B cell (primary cell): ENCODE measurements at regions not wholly inside any gene's neighbourhood (a gene's known extent, or its start where the extent isn't known, plus 50 kb on each side); places are given as distances from the start of the nearest gene placed in this dataset.

Source experiments
- ATAC-seq: fragments of 200-7000 bp; cut with Tn5 transposase; one replicate; pipeline ENCODE4 v1.10.0; 2021; ENCODE audit warnings: low read depth, mild to moderate bottlenecking, moderate number of reproducible peaks, moderate library complexity
- CTCF ChIA-PET: fragments of 350-600 bp; sonication (Branson Sonifier 250); formaldehyde crosslinking; loops from one replicate; lab custom pipeline; 2021; ENCODE audit warnings: antibody characterized with exemption, inconsistent platforms; lab: Charles Lee
- POLR2A ChIA-PET: fragments of 350-600 bp; sonication (Branson Sonifier 250); formaldehyde crosslinking; loops from one replicate; lab custom pipeline; 2021; ENCODE audit warnings: antibody characterized with exemption; lab: Charles Lee
- DNase-seq: peaks from one replicate; pipeline ENCODE4 v3.0.0; 2013
- H2AFZ ChIP-seq: 2 replicates; pipeline ENCODE4 v1.6.1; 2012; ENCODE audit warnings: mild to moderate bottlenecking, low read depth, low read length; ENCODE audit not compliant: insufficient read depth, poor library complexity, severe bottlenecking
- H3K27ac ChIP-seq, 2 donors: 1 replicate in 1 of 2; 2 replicates in 1 of 2; pipeline ENCODE4 v1.5.1; 2012 to 2013; ENCODE audit warnings: low read length in 2 of 2, mild to moderate bottlenecking in 2 of 2, moderate library complexity in 1 of 2
- H3K27me3 ChIP-seq, 4 experiments: fragments of 200-600 bp in 1 of 4; sonication (generic) in 1 of 4; replicated peaks in 1 of 4; 1 replicate in 2 of 4; 2 replicates in 2 of 4; pipeline versions ENCODE4 v1.6.1 to v1.7.0; 2013 to 2016; ENCODE audit warnings: low read length in 3 of 4, mild to moderate bottlenecking in 2 of 4, mixed read lengths in 1 of 4, moderate library complexity in 1 of 4; ENCODE audit not compliant: insufficient read depth in 4 of 4, control insufficient read depth in 3 of 4; ENCODE audit errors: control extremely low read depth in 1 of 4
- H3K36me3 ChIP-seq, 2 experiments: replicated peaks in 1 of 2; 1 replicate in 1 of 2; 2 replicates in 1 of 2; pipeline versions ENCODE4 v1.6.1 to v1.7.1; 2013; ENCODE audit warnings: low read length in 1 of 2; ENCODE audit not compliant: insufficient read depth in 2 of 2, control insufficient read depth in 1 of 2; ENCODE audit errors: control extremely low read depth in 1 of 2, extremely low read depth in 1 of 2
- H3K4me1 ChIP-seq, 2 donors: fragments of 200-600 bp in 1 of 2; sonication (generic) in 1 of 2; 1 replicate in 1 of 2; 2 replicates in 1 of 2; pipeline versions ENCODE4 v1.5.1 to v1.6.1; 2013 to 2017; ENCODE audit warnings: low read length in 2 of 2; ENCODE audit not compliant: control insufficient read depth in 2 of 2, insufficient read depth in 2 of 2
- H3K4me2 ChIP-seq: replicated peaks from 2 replicates; pipeline ENCODE3; 2012; ENCODE audit warnings: mild to moderate bottlenecking, low read depth, low read length; ENCODE audit not compliant: poor library complexity, severe bottlenecking
- H3K4me3 ChIP-seq, 5 experiments: fragments of 200-600 bp in 1 of 5; sonication (generic) in 1 of 5; 1 replicate in 3 of 5; 2 replicates in 2 of 5; pipeline versions ENCODE4 v1.5.1 to v1.7.0; 2011 to 2016; ENCODE audit warnings: low read length in 4 of 5, mild to moderate bottlenecking in 4 of 5, low read depth in 2 of 5, control low read depth in 1 of 5, moderate library complexity in 1 of 5; ENCODE audit not compliant: insufficient read depth in 1 of 5; ENCODE audit errors: control extremely low read depth in 1 of 5, extremely low read depth in 1 of 5
- H3K79me2 ChIP-seq: fragments of 200-600 bp; sonication (generic); one replicate; pipeline ENCODE4 v1.6.0; 2016; ENCODE audit warnings: low read length; ENCODE audit not compliant: control insufficient read depth, insufficient read depth
- H3K9ac ChIP-seq: fragments of 200-600 bp; sonication (generic); 2 replicates; pipeline ENCODE4 v1.6.1; 2017; ENCODE audit warnings: mild to moderate bottlenecking, low read length, moderate library complexity
- H3K9me3 ChIP-seq, 3 donors: one replicate each; pipeline versions ENCODE4 v1.6.1 to v1.7.1; 2013; ENCODE audit warnings: low read length in 2 of 3; ENCODE audit not compliant: control insufficient read depth in 2 of 3, insufficient read depth in 1 of 3; ENCODE audit errors: control extremely low read depth in 1 of 3
- H4K20me1 ChIP-seq: 2 replicates; pipeline ENCODE4 v1.6.0; 2012; ENCODE audit warnings: mild to moderate bottlenecking, low read length; ENCODE audit not compliant: insufficient read depth, control insufficient read depth, poor library complexity, severe bottlenecking
- H3K27ac Mint-ChIP-seq: one replicate; pipeline ENCODE4 v1.8.0; 2021; ENCODE audit warnings: mixed read lengths
- H3K27me3 Mint-ChIP-seq: one replicate; pipeline ENCODE4 v1.8.0; 2021; ENCODE audit warnings: mixed read lengths
- H3K4me1 Mint-ChIP-seq: one replicate; pipeline ENCODE4 v1.8.0; 2021; ENCODE audit warnings: mixed read lengths
- H3K4me3 Mint-ChIP-seq: one replicate; pipeline ENCODE4 v1.8.0; 2021; ENCODE audit warnings: mixed read lengths
- H3K9me3 Mint-ChIP-seq: one replicate; pipeline ENCODE4 v1.8.0; 2022; ENCODE audit warnings: mixed read lengths; ENCODE audit not compliant: insufficient read depth
- EZH2 ChIP-seq: IDR thresholded peaks from 2 replicates; pipeline ENCODE4 v1.6.1; 2012; ENCODE audit warnings: borderline replicate concordance, low read depth, mild to moderate bottlenecking, moderate library complexity, low read length; ENCODE audit not compliant: insufficient read depth, poor library complexity, severe bottlenecking
- WGBS: methylation state at CpG from one replicate; pipeline ENCODE4 v1.1.5; 2013; ENCODE audit warnings: missing lambda C conversion rate; ENCODE audit not compliant: insufficient coverage; 5-methylcytosine and 5-hydroxymethylcytosine counted together
- intact Hi-C: fragments of 100-400 bp; cut with micrococcal nuclease; formaldehyde crosslinking; loops from one replicate; pipeline ENCODE4 v1.10.0; 2022
- TF ChIP-seq, protein P1 (sequence below): fragments of 200-600 bp; IDR thresholded peaks from one replicate; pipeline ENCODE4 v1.8.0; 2022; ENCODE audit warnings: antibody characterized with exemption, mild to moderate bottlenecking

DNA sequence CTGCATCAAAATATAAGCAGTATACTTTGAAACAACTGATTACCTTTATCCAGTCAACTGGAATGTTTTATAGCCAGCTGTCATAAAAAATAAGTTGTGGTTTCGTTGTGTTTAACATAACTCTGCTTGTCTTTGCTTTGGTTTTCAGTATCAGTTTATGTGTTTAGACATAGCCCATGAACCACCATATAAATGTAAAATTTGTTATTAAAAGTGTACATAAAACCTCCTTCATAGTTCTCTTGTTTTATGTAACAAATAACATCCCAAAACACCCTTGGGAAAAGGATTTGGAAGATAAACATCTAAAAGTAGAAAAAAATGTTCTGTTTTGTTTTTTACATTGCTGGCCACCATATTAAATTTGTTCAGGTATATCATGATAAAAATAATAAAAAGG, 347.0 kb upstream of the PROK2 start:
- Mint-ChIP-seq H3K27ac (no peak overlapping the region), H3K27me3 (peaks cover 7% of the 10 kb centered on the region), H3K4me1 (peaks cover 25% of the 10 kb centered on the region), H3K9me3 (peaks cover 2% of the 10 kb centered on the region), H3K4me3 (no peak overlapping the region)
- no peak overlapping the region for H3K4me3 ChIP-seq
- peaks cover 0 to 3% (median 0%) of the 10 kb centered on the region in 4 experiments for H3K27me3 ChIP-seq
- no peak overlapping the region for H3K4me2 ChIP-seq
- H3K9me3 ChIP-seq, result peaks cover 0 to 5% (median 4%) of the 10 kb centered on the region in 3 donors
- ChIA-PET POLR2A (no interaction called here), CTCF (no interaction called here)
- no peak for TF ChIP-seq EZH2
- TF ChIP-seq, protein P1, sequence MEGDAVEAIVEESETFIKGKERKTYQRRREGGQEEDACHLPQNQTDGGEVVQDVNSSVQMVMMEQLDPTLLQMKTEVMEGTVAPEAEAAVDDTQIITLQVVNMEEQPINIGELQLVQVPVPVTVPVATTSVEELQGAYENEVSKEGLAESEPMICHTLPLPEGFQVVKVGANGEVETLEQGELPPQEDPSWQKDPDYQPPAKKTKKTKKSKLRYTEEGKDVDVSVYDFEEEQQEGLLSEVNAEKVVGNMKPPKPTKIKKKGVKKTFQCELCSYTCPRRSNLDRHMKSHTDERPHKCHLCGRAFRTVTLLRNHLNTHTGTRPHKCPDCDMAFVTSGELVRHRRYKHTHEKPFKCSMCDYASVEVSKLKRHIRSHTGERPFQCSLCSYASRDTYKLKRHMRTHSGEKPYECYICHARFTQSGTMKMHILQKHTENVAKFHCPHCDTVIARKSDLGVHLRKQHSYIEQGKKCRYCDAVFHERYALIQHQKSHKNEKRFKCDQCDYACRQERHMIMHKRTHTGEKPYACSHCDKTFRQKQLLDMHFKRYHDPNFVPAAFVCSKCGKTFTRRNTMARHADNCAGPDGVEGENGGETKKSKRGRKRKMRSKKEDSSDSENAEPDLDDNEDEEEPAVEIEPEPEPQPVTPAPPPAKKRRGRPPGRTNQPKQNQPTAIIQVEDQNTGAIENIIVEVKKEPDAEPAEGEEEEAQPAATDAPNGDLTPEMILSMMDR, result no peak
- no peak overlapping the region for H2AFZ ChIP-seq
- ATAC-seq (no peak), DNase-seq (no peak)
- H3K9ac ChIP-seq, result no peak overlapping the region
- H4K20me1 ChIP-seq, result no peaks in the 10 kb centered on the region
- intact Hi-C loops, result no loop called here
- no peak overlapping the region for H3K27ac ChIP-seq
- peaks cover 20 to 22% of the 10 kb centered on the region in 2 donors for H3K4me1 ChIP-seq
- H3K36me3 ChIP-seq, result no peaks in the 10 kb centered on the region
- no peaks in the 10 kb centered on the region for H3K79me2 ChIP-seq
- WGBS, result no CpG with 5 or more reads among the region's 1 CpG

DNA sequence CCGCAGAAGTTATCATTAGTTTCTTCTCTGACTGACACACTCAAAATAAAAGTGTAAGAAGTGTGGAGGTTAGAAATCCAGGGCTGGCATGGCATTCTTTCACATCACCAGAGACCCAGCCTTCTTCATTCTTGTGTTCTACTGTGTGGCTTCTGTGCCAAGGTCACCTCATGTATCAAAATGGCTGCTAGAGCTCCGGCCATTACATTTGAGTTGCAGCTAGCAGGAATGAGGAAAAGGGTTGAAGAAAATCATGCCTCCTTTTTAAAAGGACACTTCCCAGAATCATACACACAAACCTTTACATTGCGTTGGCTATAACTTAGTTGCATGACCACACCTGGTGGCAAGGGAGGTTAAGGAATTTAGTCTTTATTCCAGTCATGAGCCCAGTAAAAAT, 345.6 kb upstream of the PROK2 start:
- Histone ChIP-seq H3K27me3 (peaks cover 0 to 5% (median 0%) of the 10 kb centered on the region in 4 experiments), H3K4me2 (no peak overlapping the region), H3K9ac (no peak overlapping the region), H4K20me1 (no peaks in the 10 kb centered on the region), H2AFZ (no peak overlapping the region), H3K79me2 (no peaks in the 10 kb centered on the region), H3K4me1 (peaks cover 13 to 14% of the 10 kb centered on the region in 2 donors), H3K9me3 (peaks cover 0 to 5% (median 4%) of the 10 kb centered on the region in 3 donors), H3K36me3 (no peaks in the 10 kb centered on the region), H3K4me3 (no peak overlapping the region), H3K27ac (no peak overlapping the region)
- POLR2A ChIA-PET, result no interaction called here
- no peak overlapping the region for H3K4me3 Mint-ChIP-seq
- WGBS, result no CpG with 5 or more reads among the region's 3 CpGs
- H3K4me1 Mint-ChIP-seq, result peaks cover 15% of the 10 kb centered on the region
- H3K9me3 Mint-ChIP-seq, result peaks cover 2% of the 10 kb centered on the region
- ATAC-seq (no peak), DNase-seq (no peak)
- H3K27me3 Mint-ChIP-seq, result peaks cover 4% of the 10 kb centered on the region
- H3K27ac Mint-ChIP-seq, result no peak overlapping the region
- CTCF ChIA-PET, result interaction anchor here (1.0 kb wide), 1 partner anchor 8 kb away, joined by 3 read pairs; no protein-coding TSS in a partner anchor
- intact Hi-C loops, result no loop called here
- no peak for TF ChIP-seq EZH2
- TF ChIP-seq, protein P1, result no peak
